HEK293 (cell line): ENCODE measurements at regions not wholly inside any gene's neighbourhood (a gene's known extent, or its start where the extent isn't known, plus 50 kb on each side); places are given as distances from the start of the nearest gene placed in this dataset.

Experiments used
- CTCF ChIA-PET: fragments of 350-600 bp; formaldehyde crosslinking; extraction: SDS; loops from one replicate; lab custom pipeline; 2021; ENCODE audit warnings: antibody characterized with exemption; lab: Yijun Ruan, JAX
- POLR2A ChIA-PET: fragments of 300-600 bp; formaldehyde crosslinking; extraction: SDS; loops from one replicate; lab custom pipeline; 2020; ENCODE audit warnings: antibody characterized with exemption, inconsistent platforms; lab: Yijun Ruan, JAX
- H3K27ac ChIP-seq: fragments of 200-500 bp; sonication (Bioruptor generic); 2 replicates; pipeline ENCODE4 v1.5.1; 2014; ENCODE audit warnings: low read depth, low read length, control low read depth, inconsistent platforms; ENCODE audit errors: extremely low read depth
- H3K36me3 ChIP-seq, 2 experiments: fragments of 200-500 bp in 1 of 2; sonication (Bioruptor generic) in 1 of 2; 1 replicate in 1 of 2; 2 replicates in 1 of 2; pipeline ENCODE4 v1.5.1; 2014 to 2017; ENCODE audit warnings: inconsistent platforms in 2 of 2, low read length in 2 of 2; ENCODE audit not compliant: control insufficient read depth in 2 of 2, insufficient read depth in 1 of 2
- H3K4me1 ChIP-seq: fragments of 200-500 bp; sonication (Bioruptor generic); 2 replicates; pipeline ENCODE4 v1.5.1; 2014; ENCODE audit warnings: mild to moderate bottlenecking, low read length, inconsistent platforms; ENCODE audit not compliant: control insufficient read depth, insufficient read depth
- H3K4me3 ChIP-seq: 2 replicates; pipeline ENCODE4 v1.5.1; 2011; ENCODE audit warnings: low read depth, mild to moderate bottlenecking, control low read depth, low read length, moderate library complexity
- H3K9me3 ChIP-seq: fragments of 200-500 bp; sonication (Bioruptor generic); 2 replicates; pipeline ENCODE4 v1.5.1; 2014; ENCODE audit warnings: low read depth, low read length, inconsistent platforms; ENCODE audit not compliant: control insufficient read depth, insufficient read depth
- EGR2 ChIP-seq: fragments of 450-650 bp; formaldehyde crosslinking; IDR thresholded peaks from 2 replicates; pipeline ENCODE4 v1.5.1; 2016; ENCODE audit warnings: low read depth, missing biosample characterization, missing genetic modification characterization
- GLI4 ChIP-seq: fragments of 450-650 bp; formaldehyde crosslinking; IDR thresholded peaks from 2 replicates; pipeline ENCODE4 v1.5.1; 2016; ENCODE audit warnings: missing biosample characterization, missing genetic modification characterization
- KLF1 ChIP-seq: fragments of 450-650 bp; formaldehyde crosslinking; IDR thresholded peaks from 2 replicates; pipeline ENCODE4 v1.5.1; 2016; ENCODE audit warnings: missing biosample characterization, missing genetic modification characterization
- SP2 ChIP-seq: fragments of 450-650 bp; formaldehyde crosslinking; IDR thresholded peaks from 2 replicates; pipeline ENCODE4 v1.5.1; 2016; ENCODE audit warnings: missing biosample characterization, missing genetic modification characterization
- ZBTB7A ChIP-seq: fragments of 450-650 bp; formaldehyde crosslinking; IDR thresholded peaks from 2 replicates; pipeline ENCODE4 v1.5.1; 2016; ENCODE audit warnings: low read depth, missing biosample characterization, missing genetic modification characterization
- ZFHX2 ChIP-seq: fragments of 450-650 bp; formaldehyde crosslinking; conservative IDR thresholded peaks from 2 replicates; pipeline ENCODE4 v1.5.1; 2016; ENCODE audit warnings: missing biosample characterization, missing genetic modification characterization
- ZFP41 ChIP-seq: fragments of 450-650 bp; formaldehyde crosslinking; IDR thresholded peaks from 2 replicates; pipeline ENCODE4 v1.5.1; 2016; ENCODE audit warnings: missing biosample characterization, missing genetic modification characterization, borderline replicate concordance
- ZNF16 ChIP-seq: fragments of 450-650 bp; formaldehyde crosslinking; IDR thresholded peaks from 2 replicates; pipeline ENCODE4 v1.5.1; 2016; ENCODE audit warnings: low read depth, missing biosample characterization, missing genetic modification characterization
- ZNF175 ChIP-seq: fragments of 450-650 bp; formaldehyde crosslinking; IDR thresholded peaks from 2 replicates; pipeline ENCODE4 v1.5.1; 2016; ENCODE audit warnings: missing biosample characterization, missing genetic modification characterization
- ZNF184 ChIP-seq: fragments of 450-650 bp; IDR thresholded peaks from 2 replicates; pipeline ENCODE4 v1.5.1; 2018; ENCODE audit warnings: missing biosample characterization, mild to moderate bottlenecking, missing genetic modification characterization
- ZNF223 ChIP-seq: fragments of 450-650 bp; formaldehyde crosslinking; IDR thresholded peaks from 2 replicates; pipeline ENCODE4 v1.5.1; 2016; ENCODE audit warnings: missing biosample characterization, missing genetic modification characterization
- ZNF266 ChIP-seq: fragments of 450-650 bp; formaldehyde crosslinking; IDR thresholded peaks from 2 replicates; pipeline ENCODE4 v1.5.1; 2016; ENCODE audit warnings: missing biosample characterization, missing genetic modification characterization, low read depth
- ZNF324 ChIP-seq: fragments of 450-650 bp; formaldehyde crosslinking; IDR thresholded peaks from 2 replicates; pipeline ENCODE4 v1.5.1; 2016; ENCODE audit warnings: missing biosample characterization, missing genetic modification characterization
- ZNF354C ChIP-seq: fragments of 450-650 bp; formaldehyde crosslinking; IDR thresholded peaks from 2 replicates; pipeline ENCODE4 v1.5.1; 2016; ENCODE audit warnings: missing biosample characterization, missing genetic modification characterization, low read depth, borderline replicate concordance
- ZNF391 ChIP-seq: fragments of 450-650 bp; formaldehyde crosslinking; IDR thresholded peaks from 2 replicates; pipeline ENCODE4 v1.5.1; 2016; ENCODE audit warnings: low read depth, missing biosample characterization, missing genetic modification characterization, borderline replicate concordance
- ZNF423 ChIP-seq: fragments of 450-650 bp; formaldehyde crosslinking; IDR thresholded peaks from 2 replicates; pipeline ENCODE4 v1.5.1; 2016; ENCODE audit warnings: missing biosample characterization, missing genetic modification characterization
- ZNF433 ChIP-seq: fragments of 450-650 bp; formaldehyde crosslinking; IDR thresholded peaks from 2 replicates; pipeline ENCODE4 v1.5.1; 2016; ENCODE audit warnings: missing biosample characterization, missing genetic modification characterization, low read depth
- ZNF48 ChIP-seq: fragments of 450-650 bp; formaldehyde crosslinking; IDR thresholded peaks from 2 replicates; pipeline ENCODE4 v1.5.1; 2016; ENCODE audit warnings: missing biosample characterization, missing genetic modification characterization
- ZNF521 ChIP-seq: fragments of 450-650 bp; formaldehyde crosslinking; IDR thresholded peaks from 2 replicates; pipeline ENCODE4 v1.5.1; 2017; ENCODE audit warnings: missing biosample characterization, mild to moderate bottlenecking, missing genetic modification characterization
- ZNF560 ChIP-seq: fragments of 450-650 bp; formaldehyde crosslinking; IDR thresholded peaks from 2 replicates; pipeline ENCODE4 v1.5.1; 2017; ENCODE audit warnings: missing biosample characterization, missing genetic modification characterization, borderline replicate concordance
- ZNF600 ChIP-seq: fragments of 450-650 bp; formaldehyde crosslinking; IDR thresholded peaks from 2 replicates; pipeline ENCODE4 v1.5.1; 2016; ENCODE audit warnings: missing biosample characterization, missing genetic modification characterization
- ZNF677 ChIP-seq: fragments of 450-650 bp; IDR thresholded peaks from 2 replicates; pipeline ENCODE4 v1.5.0; 2018; ENCODE audit warnings: missing biosample characterization, mild to moderate bottlenecking, missing genetic modification characterization, moderate library complexity
- ZSCAN23 ChIP-seq: fragments of 450-650 bp; formaldehyde crosslinking; IDR thresholded peaks from 2 replicates; pipeline ENCODE4 v1.5.1; 2016; ENCODE audit warnings: missing biosample characterization, missing genetic modification characterization
- ZXDB ChIP-seq: fragments of 450-650 bp; formaldehyde crosslinking; IDR thresholded peaks from 2 replicates; pipeline ENCODE4 v1.5.1; 2016; ENCODE audit warnings: missing biosample characterization, missing genetic modification characterization
- TF ChIP-seq, protein P1 (sequence below): fragments of 450-650 bp; formaldehyde crosslinking; IDR thresholded peaks from 2 replicates; pipeline ENCODE4 v1.5.0; 2017; ENCODE audit warnings: missing biosample characterization, missing genetic modification characterization, borderline replicate concordance
- TF ChIP-seq, protein P2 (sequence below): fragments of 450-650 bp; formaldehyde crosslinking; IDR thresholded peaks from 2 replicates; pipeline ENCODE4 v1.5.1; 2017; ENCODE audit warnings: missing biosample characterization, missing genetic modification characterization
- TF ChIP-seq, protein P3 (sequence below): fragments of 450-650 bp; IDR thresholded peaks from 2 replicates; pipeline ENCODE4 v1.5.1; 2018; ENCODE audit warnings: missing biosample characterization, mild to moderate bottlenecking, missing genetic modification characterization

DNA sequence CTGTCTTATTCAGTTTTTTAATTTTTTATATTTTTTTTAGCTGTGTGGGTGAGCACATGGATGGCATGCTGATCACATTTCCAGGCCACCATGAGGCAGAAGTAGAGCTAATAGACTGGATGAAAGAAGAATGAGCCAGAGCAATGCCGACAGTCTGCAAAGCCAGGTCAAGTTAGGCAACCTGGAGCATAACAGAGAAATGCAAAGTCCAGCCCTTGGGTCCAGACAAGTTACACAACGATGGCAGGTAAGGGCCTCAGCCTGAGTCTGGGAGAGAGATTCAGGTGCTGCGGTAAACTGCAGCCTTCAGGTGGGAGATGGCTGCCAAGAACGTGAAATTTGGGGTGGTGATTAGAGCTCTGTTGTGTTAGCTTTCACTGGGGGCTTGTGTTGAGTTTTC is 84.0 kb upstream of the CACNA2D3 start:
- CTCF ChIA-PET = no interaction called here
- no peak overlapping the region for H3K27ac ChIP-seq
- H3K4me3 ChIP-seq = no peak overlapping the region
- H3K36me3 ChIP-seq = peaks cover 0 to 9% of the 10 kb centered on the region in 2 experiments; a peak in 1 of 3 replicates
- TF ChIP-seq ZSCAN23 (tag by site-specific recombination) (no peak), ZNF324 (tag by site-specific recombination) (no peak), ZNF391 (no peak), ZNF48 (no peak), ZNF600 (no peak), ZNF521 (tag by site-specific recombination) (no peak), KLF1 (no peak), ZNF677 (tag by site-specific recombination) (no peak), ZNF223 (tag by site-specific recombination) (no peak), ZNF560 (tag by site-specific recombination) (no peak)
- TF ChIP-seq, protein P1, sequence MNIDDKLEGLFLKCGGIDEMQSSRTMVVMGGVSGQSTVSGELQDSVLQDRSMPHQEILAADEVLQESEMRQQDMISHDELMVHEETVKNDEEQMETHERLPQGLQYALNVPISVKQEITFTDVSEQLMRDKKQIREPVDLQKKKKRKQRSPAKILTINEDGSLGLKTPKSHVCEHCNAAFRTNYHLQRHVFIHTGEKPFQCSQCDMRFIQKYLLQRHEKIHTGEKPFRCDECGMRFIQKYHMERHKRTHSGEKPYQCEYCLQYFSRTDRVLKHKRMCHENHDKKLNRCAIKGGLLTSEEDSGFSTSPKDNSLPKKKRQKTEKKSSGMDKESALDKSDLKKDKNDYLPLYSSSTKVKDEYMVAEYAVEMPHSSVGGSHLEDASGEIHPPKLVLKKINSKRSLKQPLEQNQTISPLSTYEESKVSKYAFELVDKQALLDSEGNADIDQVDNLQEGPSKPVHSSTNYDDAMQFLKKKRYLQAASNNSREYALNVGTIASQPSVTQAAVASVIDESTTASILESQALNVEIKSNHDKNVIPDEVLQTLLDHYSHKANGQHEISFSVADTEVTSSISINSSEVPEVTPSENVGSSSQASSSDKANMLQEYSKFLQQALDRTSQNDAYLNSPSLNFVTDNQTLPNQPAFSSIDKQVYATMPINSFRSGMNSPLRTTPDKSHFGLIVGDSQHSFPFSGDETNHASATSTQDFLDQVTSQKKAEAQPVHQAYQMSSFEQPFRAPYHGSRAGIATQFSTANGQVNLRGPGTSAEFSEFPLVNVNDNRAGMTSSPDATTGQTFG (tag by site-specific recombination) = no peak
- TF ChIP-seq, protein P2, sequence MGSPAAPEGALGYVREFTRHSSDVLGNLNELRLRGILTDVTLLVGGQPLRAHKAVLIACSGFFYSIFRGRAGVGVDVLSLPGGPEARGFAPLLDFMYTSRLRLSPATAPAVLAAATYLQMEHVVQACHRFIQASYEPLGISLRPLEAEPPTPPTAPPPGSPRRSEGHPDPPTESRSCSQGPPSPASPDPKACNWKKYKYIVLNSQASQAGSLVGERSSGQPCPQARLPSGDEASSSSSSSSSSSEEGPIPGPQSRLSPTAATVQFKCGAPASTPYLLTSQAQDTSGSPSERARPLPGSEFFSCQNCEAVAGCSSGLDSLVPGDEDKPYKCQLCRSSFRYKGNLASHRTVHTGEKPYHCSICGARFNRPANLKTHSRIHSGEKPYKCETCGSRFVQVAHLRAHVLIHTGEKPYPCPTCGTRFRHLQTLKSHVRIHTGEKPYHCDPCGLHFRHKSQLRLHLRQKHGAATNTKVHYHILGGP (tag by site-specific recombination) = no peak
- no peaks in the 10 kb centered on the region for H3K4me1 ChIP-seq
- POLR2A ChIA-PET = no interaction called here
- H3K9me3 ChIP-seq = no peaks in the 10 kb centered on the region

DNA sequence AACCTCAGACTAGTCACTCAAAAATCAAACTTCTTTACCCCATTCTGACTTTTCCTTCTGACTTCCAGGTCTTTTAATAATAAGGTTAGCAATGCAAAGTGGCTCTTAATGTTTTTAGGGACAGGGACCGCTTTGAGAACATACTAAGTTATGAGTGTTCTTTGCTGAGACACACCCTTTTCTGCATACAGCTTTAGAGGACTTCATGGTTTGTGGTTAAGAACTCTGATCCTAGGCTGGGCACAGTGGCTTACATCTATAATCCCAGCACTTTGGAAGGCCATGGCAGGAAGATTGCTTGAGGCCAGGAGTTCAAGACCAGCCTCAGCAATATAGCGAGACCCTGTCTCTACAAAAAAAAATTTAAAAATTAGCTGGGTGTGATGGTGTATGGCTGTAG is 85.8 kb upstream of the CACNA2D3 start:
- H3K36me3 ChIP-seq = peaks cover 0 to 4% of the 10 kb centered on the region in 2 experiments; a peak in 1 of 3 replicates
- CTCF ChIA-PET = no interaction called here
- H3K9me3 ChIP-seq = no peaks in the 10 kb centered on the region
- H3K4me1 ChIP-seq = no peaks in the 10 kb centered on the region
- TF ChIP-seq ZNF266 (tag by site-specific recombination) (no peak), ZNF16 (tag by site-specific recombination) (no peak), ZNF423 (no peak), ZXDB (tag by site-specific recombination) (no peak), ZNF433 (tag by site-specific recombination) (no peak), ZNF175 (no peak), ZBTB7A (no peak)
- no peak overlapping the region for H3K27ac ChIP-seq
- POLR2A ChIA-PET = no interaction called here
- no peak overlapping the region for H3K4me3 ChIP-seq

DNA sequence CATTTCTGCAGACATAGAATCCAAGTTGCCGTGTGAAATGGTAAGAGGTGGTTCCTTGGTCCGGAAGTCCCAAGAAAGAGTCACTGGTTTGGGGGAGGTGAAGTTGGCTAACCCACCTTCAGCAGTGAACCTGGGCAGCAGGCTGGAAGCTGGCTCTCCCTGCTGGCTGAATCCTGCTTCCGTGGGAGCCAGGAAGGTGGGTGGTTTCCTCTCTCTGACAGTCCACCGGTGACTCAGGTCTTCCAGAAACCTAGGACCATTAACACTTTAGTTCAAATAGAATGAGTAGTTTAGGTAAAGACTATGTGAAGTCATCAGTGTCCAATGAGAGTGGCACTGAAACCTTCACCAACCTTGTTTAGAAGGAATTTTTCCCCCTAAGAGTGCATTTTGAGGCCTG is 87.4 kb upstream of the CACNA2D3 start:
- no peaks in the 10 kb centered on the region for H3K4me1 ChIP-seq
- H3K4me3 ChIP-seq = no peak overlapping the region
- no peak for TF ChIP-seq GLI4
- no peak for TF ChIP-seq SP2
- TF ChIP-seq ZFP41 (tag by site-specific recombination) = no peak
- no peak for TF ChIP-seq ZNF184 (tag by site-specific recombination)
- peak; percentile 21; the same call in 1 of the 2 replicates for TF ChIP-seq EGR2
- TF ChIP-seq, protein P3, sequence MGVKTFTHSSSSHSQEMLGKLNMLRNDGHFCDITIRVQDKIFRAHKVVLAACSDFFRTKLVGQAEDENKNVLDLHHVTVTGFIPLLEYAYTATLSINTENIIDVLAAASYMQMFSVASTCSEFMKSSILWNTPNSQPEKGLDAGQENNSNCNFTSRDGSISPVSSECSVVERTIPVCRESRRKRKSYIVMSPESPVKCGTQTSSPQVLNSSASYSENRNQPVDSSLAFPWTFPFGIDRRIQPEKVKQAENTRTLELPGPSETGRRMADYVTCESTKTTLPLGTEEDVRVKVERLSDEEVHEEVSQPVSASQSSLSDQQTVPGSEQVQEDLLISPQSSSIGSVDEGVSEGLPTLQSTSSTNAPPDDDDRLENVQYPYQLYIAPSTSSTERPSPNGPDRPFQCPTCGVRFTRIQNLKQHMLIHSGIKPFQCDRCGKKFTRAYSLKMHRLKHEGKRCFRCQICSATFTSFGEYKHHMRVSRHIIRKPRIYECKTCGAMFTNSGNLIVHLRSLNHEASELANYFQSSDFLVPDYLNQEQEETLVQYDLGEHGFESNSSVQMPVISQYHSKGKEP = no peak
- peak; percentile 48 for TF ChIP-seq ZFHX2
- no peak for TF ChIP-seq ZNF354C
- H3K9me3 ChIP-seq = no peaks in the 10 kb centered on the region
- H3K36me3 ChIP-seq = no peaks in the 10 kb centered on the region
- ChIA-PET POLR2A (no interaction called here), CTCF (interaction anchor here (0.7 kb wide), 1 partner anchor 26 kb away, joined by 3 read pairs; no protein-coding TSS in a partner anchor)
- no peak overlapping the region for H3K27ac ChIP-seq
